ENCODE measurements at regions not wholly inside any gene's neighbourhood (a gene's known extent, or its start where the extent isn't known, plus 50 kb on each side); places are given as distances from the start of the nearest gene placed in this dataset.
A peak's percentile ranks its signal among the peaks of the same experiment; 100 is the strongest.

DNA sequence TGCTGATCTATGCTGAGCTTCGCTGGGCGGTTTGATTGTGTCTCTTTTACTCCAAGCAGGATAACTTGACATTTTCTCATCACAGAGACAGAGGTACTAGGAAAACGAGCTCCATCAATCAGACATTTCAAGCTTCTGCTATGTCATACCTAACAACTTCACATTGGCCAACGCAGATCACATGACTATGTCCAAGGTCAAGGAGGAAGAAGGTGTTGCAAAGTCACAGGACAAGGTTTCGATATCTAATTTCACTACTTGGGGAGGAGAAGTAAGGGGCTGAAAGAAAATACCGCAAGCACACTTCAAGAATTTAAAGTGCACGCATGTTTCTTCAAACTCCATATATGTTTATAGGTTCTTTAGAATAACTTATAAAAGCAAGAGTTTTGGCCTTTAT lies 425.8 kb downstream of the CHL1 start:
- 45% methylated on average over 7 of the region's 7 CpGs for WGBS (ENCODE audit: insufficient coverage, insufficient replicate concordance, low lambda C conversion rate, missing lambda C conversion rate)
- TF ChIP-seq, protein P1, sequence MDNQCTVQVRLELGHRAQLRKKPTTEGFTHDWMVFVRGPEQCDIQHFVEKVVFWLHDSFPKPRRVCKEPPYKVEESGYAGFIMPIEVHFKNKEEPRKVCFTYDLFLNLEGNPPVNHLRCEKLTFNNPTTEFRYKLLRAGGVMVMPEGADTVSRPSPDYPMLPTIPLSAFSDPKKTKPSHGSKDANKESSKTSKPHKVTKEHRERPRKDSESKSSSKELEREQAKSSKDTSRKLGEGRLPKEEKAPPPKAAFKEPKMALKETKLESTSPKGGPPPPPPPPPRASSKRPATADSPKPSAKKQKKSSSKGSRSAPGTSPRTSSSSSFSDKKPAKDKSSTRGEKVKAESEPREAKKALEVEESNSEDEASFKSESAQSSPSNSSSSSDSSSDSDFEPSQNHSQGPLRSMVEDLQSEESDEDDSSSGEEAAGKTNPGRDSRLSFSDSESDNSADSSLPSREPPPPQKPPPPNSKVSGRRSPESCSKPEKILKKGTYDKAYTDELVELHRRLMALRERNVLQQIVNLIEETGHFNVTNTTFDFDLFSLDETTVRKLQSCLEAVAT (IDR thresholded peaks at IDR 0.05): no peak
- no peak for TF ChIP-seq SP1 (IDR thresholded peaks at IDR 0.05; ENCODE audit: low read depth, low read length)
- TF ChIP-seq EP300 (IDR thresholded peaks at IDR 0.05; ENCODE audit: borderline replicate concordance in 1 of 2, control insufficient read depth in 1 of 2, low read depth in 2 of 2, low read length in 2 of 2): no peak
- TF ChIP-seq, protein P2, sequence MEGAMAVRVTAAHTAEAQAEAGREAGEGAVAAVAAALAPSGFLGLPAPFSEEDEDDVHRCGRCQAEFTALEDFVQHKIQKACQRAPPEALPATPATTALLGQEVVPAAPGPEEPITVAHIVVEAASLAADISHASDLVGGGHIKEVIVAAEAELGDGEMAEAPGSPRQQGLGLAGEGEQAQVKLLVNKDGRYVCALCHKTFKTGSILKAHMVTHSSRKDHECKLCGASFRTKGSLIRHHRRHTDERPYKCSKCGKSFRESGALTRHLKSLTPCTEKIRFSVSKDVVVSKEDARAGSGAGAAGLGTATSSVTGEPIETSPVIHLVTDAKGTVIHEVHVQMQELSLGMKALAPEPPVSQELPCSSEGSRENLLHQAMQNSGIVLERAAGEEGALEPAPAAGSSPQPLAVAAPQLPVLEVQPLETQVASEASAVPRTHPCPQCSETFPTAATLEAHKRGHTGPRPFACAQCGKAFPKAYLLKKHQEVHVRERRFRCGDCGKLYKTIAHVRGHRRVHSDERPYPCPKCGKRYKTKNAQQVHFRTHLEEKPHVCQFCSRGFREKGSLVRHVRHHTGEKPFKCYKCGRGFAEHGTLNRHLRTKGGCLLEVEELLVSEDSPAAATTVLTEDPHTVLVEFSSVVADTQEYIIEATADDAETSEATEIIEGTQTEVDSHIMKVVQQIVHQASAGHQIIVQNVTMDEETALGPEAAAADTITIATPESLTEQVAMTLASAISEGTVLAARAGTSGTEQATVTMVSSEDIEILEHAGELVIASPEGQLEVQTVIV (IDR thresholded peaks at IDR 0.05; ENCODE audit: borderline replicate concordance, partially characterized antibody): no peak
- BruUV-seq (replicated peaks): no TSS peak
- no peak overlapping the region for H3K4me3 ChIP-seq
- H3K36me3 ChIP-seq (ENCODE audit: control insufficient read depth in 2 of 2, insufficient read depth in 2 of 2, low read length in 1 of 2): no peaks in the 10 kb centered on the region
- POLR2A ChIA-PET: no interaction called here
- H3K4me1 ChIP-seq (ENCODE audit: control insufficient read depth, insufficient read depth, low read length): no peaks in the 10 kb centered on the region
- no peak overlapping the region for H3K4me2 ChIP-seq (ENCODE audit: control insufficient read depth, insufficient read depth)
- no peak overlapping the region for H2AFZ ChIP-seq (ENCODE audit: control insufficient read depth, low read depth, low read length)
- FAIRE-seq: no peak
- SMC1A ChIA-PET (ENCODE audit: uncharacterized antibody, unreplicated experiment): no interaction called here
- no peak overlapping the region for H3K9ac ChIP-seq (ENCODE audit: control insufficient read depth, insufficient read depth, low read length)
- RAD21 ChIA-PET (ENCODE audit: unreplicated experiment): interaction anchor here (0.7 kb wide), 1 partner anchor 229 kb away, joined by 4 read pairs; no protein-coding TSS in a partner anchor
- DNase-seq (ENCODE audit: low read depth, low spot score): no peak
- in situ Hi-C loops (cut with MboI): no loop called here
- no peaks in the 10 kb centered on the region for H3K9me3 ChIP-seq (replicated peaks; ENCODE audit: control insufficient read depth, insufficient read depth, low read length)
- H3K27me3 ChIP-seq (replicated peaks in 1 of 2; ENCODE audit: control insufficient read depth in 2 of 2, insufficient read depth in 2 of 2, low read length in 1 of 2): no peaks in the 10 kb centered on the region
- no peaks in the 10 kb centered on the region for H3K79me2 ChIP-seq (ENCODE audit: control insufficient read depth, insufficient read depth, low read length)
- CTCF ChIA-PET: interaction anchor here (0.7 to 1.7 kb wide), 3 partner anchors 9 to 230 kb away, joined by 3 to 8 read pairs (median 3); no protein-coding TSS in a partner anchor
- H4K20me1 ChIP-seq (ENCODE audit: control insufficient read depth, insufficient read depth): no peaks in the 10 kb centered on the region
- ATAC-seq: peak; percentile 52
- intact Hi-C loops (cut with micrococcal nuclease; ENCODE audit: unreplicated experiment): no loop called here
- no peak overlapping the region for H3K27ac ChIP-seq (ENCODE audit: control insufficient read depth, insufficient read depth)

All from GM12878 (cell line).